Astrocyte of the cerebellum (primary cell): ENCODE measurements at regions not wholly inside any gene's neighbourhood (a gene's known extent, or its start where the extent isn't known, plus 50 kb on each side); places are given as distances from the start of the nearest gene placed in this dataset.
"Not testable (repeated sequence)": the region's sequence is repeated elsewhere in the genome, so short reads cannot be mapped to it uniquely, and the experiment has no call there.

Experiments used
- DNase-seq: peaks from one replicate; pipeline ENCODE4 v3.0.0-alpha.2; 2011; ENCODE audit warnings: low read depth
- H3K4me3 ChIP-seq: 2 replicates; pipeline ENCODE4 v1.5.1; 2011; ENCODE audit warnings: mild to moderate bottlenecking, low read depth, low read length, moderate library complexity
- CTCF ChIP-seq: IDR thresholded peaks from 2 replicates; pipeline ENCODE4 v1.5.1; 2012; ENCODE audit warnings: low read length, low read depth, moderate library complexity, mild to moderate bottlenecking; ENCODE audit errors: missing control alignments
- in situ Hi-C: cut with HindIII; loops from 2 replicates; pipeline ENCODE4 v1.10.0; 2017; ENCODE audit warnings: low sequenced_read_pairs

- DNase-seq, result no peak
- in situ Hi-C loops, result no loop called here
- TF ChIP-seq CTCF, result no peak
- no peak overlapping the region for H3K4me3 ChIP-seq
These were observed 891.8 kb downstream of the DSC3 start for GRCh38 chr18:30150586-30151250.

GRCh38 chr18:30149585-30149984 is 893.0 kb downstream of the DSC3 start:
- in situ Hi-C loops, result no loop called here

GRCh38 chr18:30142870-30143269 is 899.7 kb downstream of the DSC3 start:
- in situ Hi-C loops, result no loop called here
- no peak for TF ChIP-seq CTCF
- no peak overlapping the region for H3K4me3 ChIP-seq
- no peak for DNase-seq

More at GRCh38 chr18:30149585-30149984, 893.0 kb downstream of the DSC3 start:
- no peak for TF ChIP-seq CTCF
- no peak overlapping the region for H3K4me3 ChIP-seq
- DNase-seq, result no peak

GRCh38 chr18:30142248-30142647 is 900.3 kb downstream of the DSC3 start:
- no peak for TF ChIP-seq CTCF
- no peak for DNase-seq
- in situ Hi-C loops, result no loop called here
- no peak overlapping the region for H3K4me3 ChIP-seq

- H3K4me3 ChIP-seq, in situ Hi-C loops, DNase-seq: not testable (repeated sequence)
These were observed 901.0 kb downstream of the DSC3 start for GRCh38 chr18:30141506-30141905.

- no peak overlapping the region for H3K4me3 ChIP-seq
- in situ Hi-C loops, result no loop called here
- no peak for DNase-seq
- no peak for TF ChIP-seq CTCF
These were observed 902.8 kb downstream of the DSC3 start for GRCh38 chr18:30139631-30140287.

GRCh38 chr18:30135938-30136337 is 906.6 kb downstream of the DSC3 start:
- no peak for DNase-seq
- no peak overlapping the region for H3K4me3 ChIP-seq
- in situ Hi-C loops, result no loop called here
- no peak for TF ChIP-seq CTCF
